ENCODE measurements at regions not wholly inside any gene's neighbourhood (a gene's known extent, or its start where the extent isn't known, plus 50 kb on each side); places are given as distances from the start of the nearest gene placed in this dataset.
A peak's percentile ranks its signal among the peaks of the same experiment; 100 is the strongest.

GRCh38 chr20:60086821-60087562 lies 128.8 kb downstream of the CDH26 start:
- Mint-ChIP-seq H3K36me3 (no peaks in the 10 kb centered on the region), H3K27ac (peak overlapping the region; percentile 53 to 62), H3K4me3 (peak overlapping the region; percentile 72), H3K4me1 (ENCODE audit: low read depth in 2 of 2) (peaks cover 27 to 29% of the 10 kb centered on the region in 2 donors), H3K27me3 (no peaks in the 10 kb centered on the region), H3K9me3 (no peaks in the 10 kb centered on the region)
- peak; percentile 80 to 85 for ATAC-seq
- peak; percentile 59 for DNase-seq (ENCODE audit: low spot score)

GRCh38 chr20:60087563-60088105 lies 129.4 kb downstream of the CDH26 start:
- H3K27ac Mint-ChIP-seq: peak overlapping the region; percentile 53 to 73
- no peaks in the 10 kb centered on the region for H3K9me3 Mint-ChIP-seq
- H3K4me1 Mint-ChIP-seq (ENCODE audit: low read depth in 2 of 2): peaks cover 27 to 29% of the 10 kb centered on the region in 2 donors
- ATAC-seq: peak in 1 of 2 donors; percentile 3
- H3K36me3 Mint-ChIP-seq: no peaks in the 10 kb centered on the region
- H3K4me3 Mint-ChIP-seq: peak overlapping the region; percentile 70
- peak; percentile 56 for DNase-seq (ENCODE audit: low spot score)
- no peaks in the 10 kb centered on the region for H3K27me3 Mint-ChIP-seq

- ATAC-seq: no peak
- Mint-ChIP-seq H3K4me1 (ENCODE audit: low read depth in 2 of 2) (peaks cover 27 to 29% of the 10 kb centered on the region in 2 donors), H3K27me3 (no peaks in the 10 kb centered on the region)
These were observed 130.0 kb downstream of the CDH26 start for GRCh38 chr20:60088236-60088635.

GRCh38 chr20:60090631-60091030 lies 132.4 kb downstream of the CDH26 start:
- no peaks in the 10 kb centered on the region for H3K9me3 Mint-ChIP-seq
- DNase-seq (ENCODE audit: low spot score): no peak
- no peak overlapping the region for H3K27ac Mint-ChIP-seq

More at GRCh38 chr20:60088236-60088635, 130.0 kb downstream of the CDH26 start:
- DNase-seq (ENCODE audit: low spot score): no peak
- Mint-ChIP-seq H3K4me3 (peak overlapping the region; percentile 41), H3K27ac (no peak overlapping the region), H3K36me3 (no peaks in the 10 kb centered on the region), H3K9me3 (no peaks in the 10 kb centered on the region)

GRCh38 chr20:60091305-60091704 lies 133.1 kb downstream of the CDH26 start:
- H3K9me3 Mint-ChIP-seq: no peaks in the 10 kb centered on the region
- H3K4me3 Mint-ChIP-seq: no peak overlapping the region
- no peaks in the 10 kb centered on the region for H3K36me3 Mint-ChIP-seq
- no peak overlapping the region for H3K27ac Mint-ChIP-seq
- peaks cover 13 to 16% of the 10 kb centered on the region in 2 donors for H3K4me1 Mint-ChIP-seq (ENCODE audit: low read depth in 2 of 2)
- H3K27me3 Mint-ChIP-seq: no peaks in the 10 kb centered on the region
- ATAC-seq (no peak), DNase-seq (ENCODE audit: low spot score) (no peak)

More at GRCh38 chr20:60090631-60091030, 132.4 kb downstream of the CDH26 start:
- peaks cover 19 to 20% of the 10 kb centered on the region in 2 donors for H3K4me1 Mint-ChIP-seq (ENCODE audit: low read depth in 2 of 2)
- no peak overlapping the region for H3K4me3 Mint-ChIP-seq
- no peak for ATAC-seq
- H3K27me3 Mint-ChIP-seq: no peaks in the 10 kb centered on the region
- no peaks in the 10 kb centered on the region for H3K36me3 Mint-ChIP-seq

- Mint-ChIP-seq H3K4me1 (ENCODE audit: low read depth in 2 of 2) (peaks cover 11 to 16% of the 10 kb centered on the region in 2 donors), H3K9me3 (no peaks in the 10 kb centered on the region), H3K27ac (no peak overlapping the region), H3K4me3 (no peak overlapping the region), H3K36me3 (no peaks in the 10 kb centered on the region), H3K27me3 (no peaks in the 10 kb centered on the region)
- ATAC-seq: no peak
- no peak for DNase-seq (ENCODE audit: low spot score)
These were observed 133.6 kb downstream of the CDH26 start for GRCh38 chr20:60091861-60092260.

GRCh38 chr20:60092729-60093128 lies 134.5 kb downstream of the CDH26 start:
- Mint-ChIP-seq H3K4me3 (no peak overlapping the region), H3K4me1 (ENCODE audit: low read depth in 2 of 2) (peaks cover 17 to 20% of the 10 kb centered on the region in 2 donors), H3K27ac (no peak overlapping the region), H3K9me3 (no peaks in the 10 kb centered on the region), H3K27me3 (no peaks in the 10 kb centered on the region), H3K36me3 (no peaks in the 10 kb centered on the region)
- ATAC-seq: no peak
- no peak for DNase-seq (ENCODE audit: low spot score)

- H3K4me1 Mint-ChIP-seq (ENCODE audit: low read depth in 2 of 2): peaks cover 19 to 22% of the 10 kb centered on the region in 2 donors
- ATAC-seq: peak in 1 of 2 donors; percentile 15
These were observed 137.2 kb downstream of the CDH26 start for GRCh38 chr20:60095456-60095855.

GRCh38 chr20:60096166-60096565 lies 137.9 kb downstream of the CDH26 start:
- ATAC-seq (no peak), DNase-seq (ENCODE audit: low spot score) (no peak)
- no peak overlapping the region for H3K27ac Mint-ChIP-seq
- peaks cover 26 to 29% of the 10 kb centered on the region in 2 donors for H3K4me1 Mint-ChIP-seq (ENCODE audit: low read depth in 2 of 2)
- H3K27me3 Mint-ChIP-seq: no peaks in the 10 kb centered on the region
- no peaks in the 10 kb centered on the region for H3K9me3 Mint-ChIP-seq
- H3K4me3 Mint-ChIP-seq: no peak overlapping the region
- peaks cover 3% of the 10 kb centered on the region for H3K36me3 Mint-ChIP-seq

More at GRCh38 chr20:60095456-60095855, 137.2 kb downstream of the CDH26 start:
- Mint-ChIP-seq H3K4me3 (no peak overlapping the region), H3K36me3 (no peaks in the 10 kb centered on the region), H3K27me3 (no peaks in the 10 kb centered on the region), H3K27ac (no peak overlapping the region), H3K9me3 (no peaks in the 10 kb centered on the region)
- no peak for DNase-seq (ENCODE audit: low spot score)

GRCh38 chr20:60097285-60097684 lies 139.1 kb downstream of the CDH26 start:
- no peak for DNase-seq (ENCODE audit: low spot score)
- no peak overlapping the region for H3K4me3 Mint-ChIP-seq

GRCh38 chr20:60100780-60101179 lies 142.6 kb downstream of the CDH26 start:
- Mint-ChIP-seq H3K36me3 (peaks cover 4% of the 10 kb centered on the region), H3K27ac (peak overlapping the region in 1 of 2 donors; percentile 61), H3K9me3 (no peaks in the 10 kb centered on the region), H3K4me1 (ENCODE audit: low read depth in 2 of 2) (peaks cover 26 to 37% of the 10 kb centered on the region in 2 donors), H3K4me3 (peak overlapping the region; percentile 23), H3K27me3 (no peaks in the 10 kb centered on the region)
- ATAC-seq (no peak), DNase-seq (ENCODE audit: low spot score) (no peak)

More at GRCh38 chr20:60097285-60097684, 139.1 kb downstream of the CDH26 start:
- peaks cover 32 to 34% of the 10 kb centered on the region in 2 donors for H3K4me1 Mint-ChIP-seq (ENCODE audit: low read depth in 2 of 2)
- peak; percentile 75 to 80 for ATAC-seq
- H3K27me3 Mint-ChIP-seq: no peaks in the 10 kb centered on the region
- H3K27ac Mint-ChIP-seq: peak overlapping the region in 1 of 2 donors; percentile 38
- no peaks in the 10 kb centered on the region for H3K9me3 Mint-ChIP-seq
- peaks cover 4% of the 10 kb centered on the region for H3K36me3 Mint-ChIP-seq

- ATAC-seq (no peak), DNase-seq (ENCODE audit: low spot score) (no peak)
- Mint-ChIP-seq H3K36me3 (peaks cover 4% of the 10 kb centered on the region), H3K27ac (peak overlapping the region in 1 of 2 donors; percentile 61), H3K9me3 (no peaks in the 10 kb centered on the region), H3K27me3 (no peaks in the 10 kb centered on the region), H3K4me1 (ENCODE audit: low read depth in 2 of 2) (peaks cover 26 to 37% of the 10 kb centered on the region in 2 donors), H3K4me3 (peak overlapping the region; percentile 23)
These were observed 143.1 kb downstream of the CDH26 start for GRCh38 chr20:60101201-60101890.

- Mint-ChIP-seq H3K9me3 (no peaks in the 10 kb centered on the region), H3K27ac (no peak overlapping the region), H3K4me3 (no peak overlapping the region), H3K4me1 (ENCODE audit: low read depth in 2 of 2) (peaks cover 23 to 34% of the 10 kb centered on the region in 2 donors), H3K27me3 (no peaks in the 10 kb centered on the region), H3K36me3 (peaks cover 4% of the 10 kb centered on the region)
- no peak for DNase-seq (ENCODE audit: low spot score)
- no peak for ATAC-seq
These were observed 143.7 kb downstream of the CDH26 start for GRCh38 chr20:60101891-60102281.

Measured in natural killer cell treated with Interleukin-12 subunit alpha and Interleukin-12 subunit beta and Interleukin-15 and Interleukin-18, amount 100 ng/mL, for 72 hours (primary cell).